ENCODE measurements at regions not wholly inside any gene's neighbourhood (a gene's known extent, or its start where the extent isn't known, plus 50 kb on each side); places are given as distances from the start of the nearest gene placed in this dataset.

DNA sequence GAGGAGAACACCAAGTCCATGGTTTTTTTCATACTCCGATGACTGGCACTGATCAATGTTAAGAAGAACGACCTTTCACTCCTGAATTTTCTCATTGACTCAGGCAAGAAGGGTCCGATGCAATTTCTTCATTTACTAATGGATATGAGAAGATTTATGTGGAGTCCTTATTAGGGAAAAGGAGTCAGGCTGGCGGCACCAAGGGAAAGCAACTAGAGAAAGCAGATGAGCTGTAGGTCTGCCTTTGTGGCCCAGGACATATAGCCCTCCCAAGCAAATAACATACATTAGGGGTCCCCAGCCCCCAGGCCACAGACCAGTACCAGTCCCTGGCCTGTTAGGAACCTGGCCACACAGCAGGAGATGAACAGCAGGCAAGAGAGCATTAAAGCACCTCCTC, 206.8 kb downstream of the KBTBD8 start:
- TF ChIP-seq, protein P1, sequence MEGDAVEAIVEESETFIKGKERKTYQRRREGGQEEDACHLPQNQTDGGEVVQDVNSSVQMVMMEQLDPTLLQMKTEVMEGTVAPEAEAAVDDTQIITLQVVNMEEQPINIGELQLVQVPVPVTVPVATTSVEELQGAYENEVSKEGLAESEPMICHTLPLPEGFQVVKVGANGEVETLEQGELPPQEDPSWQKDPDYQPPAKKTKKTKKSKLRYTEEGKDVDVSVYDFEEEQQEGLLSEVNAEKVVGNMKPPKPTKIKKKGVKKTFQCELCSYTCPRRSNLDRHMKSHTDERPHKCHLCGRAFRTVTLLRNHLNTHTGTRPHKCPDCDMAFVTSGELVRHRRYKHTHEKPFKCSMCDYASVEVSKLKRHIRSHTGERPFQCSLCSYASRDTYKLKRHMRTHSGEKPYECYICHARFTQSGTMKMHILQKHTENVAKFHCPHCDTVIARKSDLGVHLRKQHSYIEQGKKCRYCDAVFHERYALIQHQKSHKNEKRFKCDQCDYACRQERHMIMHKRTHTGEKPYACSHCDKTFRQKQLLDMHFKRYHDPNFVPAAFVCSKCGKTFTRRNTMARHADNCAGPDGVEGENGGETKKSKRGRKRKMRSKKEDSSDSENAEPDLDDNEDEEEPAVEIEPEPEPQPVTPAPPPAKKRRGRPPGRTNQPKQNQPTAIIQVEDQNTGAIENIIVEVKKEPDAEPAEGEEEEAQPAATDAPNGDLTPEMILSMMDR (IDR thresholded peaks at IDR 0.05): no peak
- TF ChIP-seq POLR2A (IDR thresholded peaks at IDR 0.05): no peak
- no peak for TF ChIP-seq POLR2AphosphoS5 (IDR thresholded peaks at IDR 0.05)
